ENCODE measurements at regions not wholly inside any gene's neighbourhood (a gene's known extent, or its start where the extent isn't known, plus 50 kb on each side); places are given as distances from the start of the nearest gene placed in this dataset.

GRCh38 chr11:15650105-15650938 lies 535.6 kb downstream of the INSC start:
- no peak overlapping the region for H3K27ac ChIP-seq (ENCODE audit: low read depth)
- H3K36me3 ChIP-seq (ENCODE audit: insufficient read depth) = no peaks in the 10 kb centered on the region
- no peaks in the 10 kb centered on the region for H3K36me3 Mint-ChIP-seq (ENCODE audit: low read depth)
- H3K27ac Mint-ChIP-seq = no peak overlapping the region
- peak; percentile 95 for ATAC-seq
- TF ChIP-seq REST (IDR thresholded peaks at IDR 0.05; ENCODE audit: unreplicated experiment) (no peak), STAT1 (IDR thresholded peaks at IDR 0.05; ENCODE audit: unreplicated experiment) (no peak), POLR2AphosphoS5 (IDR thresholded peaks at IDR 0.05; ENCODE audit: low read depth) (no peak), EZH2 (IDR thresholded peaks at IDR 0.05; ENCODE audit: low read depth, unreplicated experiment) (no peak), ZNF114 (CRISPR knock-in tag; IDR thresholded peaks at IDR 0.05) (no peak), ZNF462 (CRISPR knock-in tag; IDR thresholded peaks at IDR 0.05) (no peak), CTCF (conservative IDR thresholded peaks at IDR 0.05; ENCODE audit: low read depth in 2 of 2) (peak; percentile 64 to 94), CREB1 (CRISPR knock-in tag; IDR thresholded peaks at IDR 0.05; ENCODE audit: low read depth) (peak; percentile 58; the same call in 1 of the 2 replicates), ZNF331 (CRISPR knock-in tag; IDR thresholded peaks at IDR 0.05; ENCODE audit: low read depth) (no peak)
- peaks cover 4% of the 10 kb centered on the region; the same call in 1 of the 2 replicates for H3F3A ChIP-seq (replicated peaks; ENCODE audit: low read depth)
- H3K9me3 Mint-ChIP-seq = no peaks in the 10 kb centered on the region; the same call in 2 of the 3 replicates
- peak; percentile 93 for DNase-seq (ENCODE audit: low spot score)
- no peaks in the 10 kb centered on the region for H3K79me2 ChIP-seq (replicated peaks; ENCODE audit: insufficient read depth)
- H3K4me2 ChIP-seq = peak overlapping the region; percentile 82
- peaks cover 9% of the 10 kb centered on the region for H3K27me3 Mint-ChIP-seq (ENCODE audit: insufficient read depth, low read depth, poor library complexity)
- H2AFZ ChIP-seq = peak overlapping the region; percentile 95
- H3K9me2 ChIP-seq (ENCODE audit: insufficient read depth) = no peaks in the 10 kb centered on the region
- H3K27me3 ChIP-seq (ENCODE audit: insufficient read depth) = 0 out of 2 replicates have a peak, but pooled peaks cover 4% of the 10 kb centered on the region
- peak overlapping the region; percentile 58 for H3K4me3 ChIP-seq
- 0 out of 3 replicates have a peak overlapping the region, but pooled peaks have one; percentile 27 for H3K4me3 Mint-ChIP-seq
- peaks cover 16% of the 10 kb centered on the region; the same call in 1 of the 2 replicates for H3K4me1 ChIP-seq (ENCODE audit: insufficient read depth)
- H4K20me1 ChIP-seq (replicated peaks; ENCODE audit: insufficient read depth) = no peaks in the 10 kb centered on the region
- H3K4me1 Mint-ChIP-seq = peaks cover 21% of the 10 kb centered on the region
